C4-2B (cell line): ENCODE measurements at regions not wholly inside any gene's neighbourhood (a gene's known extent, or its start where the extent isn't known, plus 50 kb on each side); places are given as distances from the start of the nearest gene placed in this dataset.

Source experiments
- H3K27ac ChIP-seq: fragments of 450-650 bp; 2 replicates; pipeline ENCODE4 v1.5.1; 2017
- CTCF ChIP-seq: fragments of 450-650 bp; conservative IDR thresholded peaks from 2 replicates; pipeline ENCODE4 v1.5.1; 2017; ENCODE audit warnings: mild to moderate bottlenecking
- ZFX ChIP-seq: fragments of 450-650 bp; IDR thresholded peaks from 2 replicates; pipeline ENCODE4 v1.6.1; 2017

- no peak overlapping the region for H3K27ac ChIP-seq
- no peak for TF ChIP-seq ZFX
- TF ChIP-seq CTCF = no peak
Measured at GRCh38 chr4:36872679-36873078, 371.9 kb upstream of the NWD2 start.

- H3K27ac ChIP-seq = no peak overlapping the region
- no peak for TF ChIP-seq ZFX
- no peak for TF ChIP-seq CTCF
Measured at GRCh38 chr4:36884151-36884550, 360.4 kb upstream of the NWD2 start.

- H3K27ac ChIP-seq = no peak overlapping the region
- TF ChIP-seq CTCF = no peak
- TF ChIP-seq ZFX = no peak
Measured at GRCh38 chr4:36891971-36892370, 352.6 kb upstream of the NWD2 start.

GRCh38 chr4:36900446-36900987 lies 344.0 kb upstream of the NWD2 start:
- TF ChIP-seq ZFX (no peak), CTCF (no peak)
- no peak overlapping the region for H3K27ac ChIP-seq

GRCh38 chr4:36904823-36905222 lies 339.7 kb upstream of the NWD2 start:
- H3K27ac ChIP-seq = no peak overlapping the region
- TF ChIP-seq CTCF = no peak
- TF ChIP-seq ZFX = no peak

- 0 out of 2 replicates have a peak, but pooled peaks have one; percentile 12 for TF ChIP-seq CTCF
- no peak for TF ChIP-seq ZFX
- H3K27ac ChIP-seq = no peak overlapping the region
Measured at GRCh38 chr4:36914106-36914505, 330.4 kb upstream of the NWD2 start.

- TF ChIP-seq ZFX (no peak), CTCF (no peak)
- no peak overlapping the region for H3K27ac ChIP-seq
Measured at GRCh38 chr4:36915717-36916116, 328.8 kb upstream of the NWD2 start.
